ENCODE measurements at regions not wholly inside any gene's neighbourhood (a gene's known extent, or its start where the extent isn't known, plus 50 kb on each side); places are given as distances from the start of the nearest gene placed in this dataset.
A peak's percentile ranks its signal among the peaks of the same experiment; 100 is the strongest.

GRCh38 chr9:78856144-78856543 is 559.2 kb downstream of the PSAT1 start:
- Histone ChIP-seq H3K27ac (ENCODE audit: low read length, poor library complexity, severe bottlenecking) (no peak overlapping the region), H3K23ac (ENCODE audit: low read length in 2 of 2) (no peak overlapping the region), H3K18ac (ENCODE audit: low read depth in 1 of 2, low read length in 2 of 2) (no peak overlapping the region), H4K91ac (ENCODE audit: low read length) (no peak overlapping the region), H3K4me2 (ENCODE audit: low read length, poor library complexity, severe bottlenecking) (no peak overlapping the region), H3K79me1 (replicated peaks; ENCODE audit: low read length, poor library complexity, severe bottlenecking) (no peaks in the 10 kb centered on the region), H3K9ac (ENCODE audit: low read length) (no peak overlapping the region), H3K4me1 (ENCODE audit: control insufficient read depth, insufficient read depth, low read depth, low read length) (peaks cover 1% of the 10 kb centered on the region), H2AFZ (ENCODE audit: low read depth, low read length) (no peak overlapping the region), H3K36me3 (ENCODE audit: control insufficient read depth in 1 of 2, insufficient read depth in 2 of 2, low read depth in 1 of 2, low read length in 2 of 2) (no peaks in the 10 kb centered on the region), H4K8ac (ENCODE audit: low read length) (no peak overlapping the region), H2BK12ac (ENCODE audit: low read length in 2 of 2) (no peak overlapping the region), H3K4ac (ENCODE audit: low read depth in 1 of 2, low read length in 2 of 2) (no peak overlapping the region), H3K4me3 (ENCODE audit: insufficient read depth in 1 of 2, low read depth in 1 of 2, low read length in 2 of 2) (no peak overlapping the region), H2BK15ac (ENCODE audit: low read depth, poor library complexity, severe bottlenecking) (no peak overlapping the region), H3K14ac (ENCODE audit: low read length in 2 of 2) (no peak overlapping the region), H2AK5ac (ENCODE audit: low read length, severe bottlenecking) (no peak overlapping the region), H2BK120ac (ENCODE audit: low read depth, low read length) (no peak overlapping the region), H2BK5ac (ENCODE audit: low read depth, low read length, poor library complexity, severe bottlenecking) (no peak overlapping the region), H3K27me3 (ENCODE audit: control insufficient read depth in 1 of 2, insufficient read depth in 1 of 2, low read length in 2 of 2) (no peaks in the 10 kb centered on the region), H3K9me3 (ENCODE audit: control insufficient read depth, low read length) (no peaks in the 10 kb centered on the region)
- WGBS: 96% methylated on average over 2 of the region's 2 CpGs
- DNase-seq: no peak

GRCh38 chr9:78856781-78857180 is 559.9 kb downstream of the PSAT1 start:
- no peaks in the 10 kb centered on the region for H3K79me1 ChIP-seq (replicated peaks; ENCODE audit: low read length, poor library complexity, severe bottlenecking)
- H3K27me3 ChIP-seq (ENCODE audit: control insufficient read depth in 1 of 2, insufficient read depth in 1 of 2, low read length in 2 of 2): no peaks in the 10 kb centered on the region
- DNase-seq: no peak
- no peak overlapping the region for H2BK12ac ChIP-seq (ENCODE audit: low read length in 2 of 2)
- no peak overlapping the region for H3K4ac ChIP-seq (ENCODE audit: low read depth in 1 of 2, low read length in 2 of 2)
- H3K4me3 ChIP-seq (ENCODE audit: insufficient read depth in 1 of 2, low read depth in 1 of 2, low read length in 2 of 2): no peak overlapping the region
- H3K9me3 ChIP-seq (ENCODE audit: control insufficient read depth, low read length): no peaks in the 10 kb centered on the region
- H3K4me1 ChIP-seq (ENCODE audit: control insufficient read depth, insufficient read depth, low read depth, low read length): peaks cover 1% of the 10 kb centered on the region
- no peak overlapping the region for H3K27ac ChIP-seq (ENCODE audit: low read length, poor library complexity, severe bottlenecking)
- no peak overlapping the region for H4K8ac ChIP-seq (ENCODE audit: low read length)
- H2BK120ac ChIP-seq (ENCODE audit: low read depth, low read length): no peak overlapping the region
- 98% methylated on average over 8 of the region's 8 CpGs for WGBS
- H3K9ac ChIP-seq (ENCODE audit: low read length): no peak overlapping the region
- H2BK5ac ChIP-seq (ENCODE audit: low read depth, low read length, poor library complexity, severe bottlenecking): no peak overlapping the region
- H3K23ac ChIP-seq (ENCODE audit: low read length in 2 of 2): no peak overlapping the region
- no peak overlapping the region for H2BK15ac ChIP-seq (ENCODE audit: low read depth, poor library complexity, severe bottlenecking)
- H2AK5ac ChIP-seq (ENCODE audit: low read length, severe bottlenecking): no peak overlapping the region
- H2AFZ ChIP-seq (ENCODE audit: low read depth, low read length): no peak overlapping the region
- H3K4me2 ChIP-seq (ENCODE audit: low read length, poor library complexity, severe bottlenecking): no peak overlapping the region
- H3K36me3 ChIP-seq (ENCODE audit: control insufficient read depth in 1 of 2, insufficient read depth in 2 of 2, low read depth in 1 of 2, low read length in 2 of 2): no peaks in the 10 kb centered on the region
- no peak overlapping the region for H4K91ac ChIP-seq (ENCODE audit: low read length)
- no peak overlapping the region for H3K18ac ChIP-seq (ENCODE audit: low read depth in 1 of 2, low read length in 2 of 2)
- H3K14ac ChIP-seq (ENCODE audit: low read length in 2 of 2): no peak overlapping the region

- Histone ChIP-seq H3K18ac (ENCODE audit: low read depth in 1 of 2, low read length in 2 of 2) (no peak overlapping the region), H3K14ac (ENCODE audit: low read length in 2 of 2) (no peak overlapping the region), H3K4me3 (ENCODE audit: insufficient read depth in 1 of 2, low read depth in 1 of 2, low read length in 2 of 2) (no peak overlapping the region), H2BK120ac (ENCODE audit: low read depth, low read length) (no peak overlapping the region), H3K27me3 (ENCODE audit: control insufficient read depth in 1 of 2, insufficient read depth in 1 of 2, low read length in 2 of 2) (no peaks in the 10 kb centered on the region), H3K9ac (ENCODE audit: low read length) (no peak overlapping the region), H2AFZ (ENCODE audit: low read depth, low read length) (no peak overlapping the region), H3K36me3 (ENCODE audit: control insufficient read depth in 1 of 2, insufficient read depth in 2 of 2, low read depth in 1 of 2, low read length in 2 of 2) (no peaks in the 10 kb centered on the region), H2AK5ac (ENCODE audit: low read length, severe bottlenecking) (no peak overlapping the region), H4K8ac (ENCODE audit: low read length) (no peak overlapping the region), H3K4me1 (ENCODE audit: control insufficient read depth, insufficient read depth, low read depth, low read length) (peaks cover 1% of the 10 kb centered on the region), H4K91ac (ENCODE audit: low read length) (no peak overlapping the region), H3K23ac (ENCODE audit: low read length in 2 of 2) (no peak overlapping the region), H2BK5ac (ENCODE audit: low read depth, low read length, poor library complexity, severe bottlenecking) (no peak overlapping the region), H3K4me2 (ENCODE audit: low read length, poor library complexity, severe bottlenecking) (no peak overlapping the region), H3K79me1 (replicated peaks; ENCODE audit: low read length, poor library complexity, severe bottlenecking) (no peaks in the 10 kb centered on the region), H2BK12ac (ENCODE audit: low read length in 2 of 2) (no peak overlapping the region), H3K27ac (ENCODE audit: low read length, poor library complexity, severe bottlenecking) (no peak overlapping the region), H2BK15ac (ENCODE audit: low read depth, poor library complexity, severe bottlenecking) (peak overlapping the region; percentile 26), H3K9me3 (ENCODE audit: control insufficient read depth, low read length) (no peaks in the 10 kb centered on the region), H3K4ac (ENCODE audit: low read depth in 1 of 2, low read length in 2 of 2) (no peak overlapping the region)
- WGBS: 91% methylated on average over 22 of the region's 23 CpGs
- no peak for DNase-seq
Measured at GRCh38 chr9:78857373-78858225, 560.7 kb downstream of the PSAT1 start.

GRCh38 chr9:78858266-78858665 is 561.3 kb downstream of the PSAT1 start:
- Histone ChIP-seq H3K36me3 (ENCODE audit: control insufficient read depth in 1 of 2, insufficient read depth in 2 of 2, low read depth in 1 of 2, low read length in 2 of 2) (no peaks in the 10 kb centered on the region), H3K18ac (ENCODE audit: low read depth in 1 of 2, low read length in 2 of 2) (no peak overlapping the region), H2AFZ (ENCODE audit: low read depth, low read length) (no peak overlapping the region), H2BK5ac (ENCODE audit: low read depth, low read length, poor library complexity, severe bottlenecking) (no peak overlapping the region), H2AK5ac (ENCODE audit: low read length, severe bottlenecking) (no peak overlapping the region), H3K27ac (ENCODE audit: low read length, poor library complexity, severe bottlenecking) (no peak overlapping the region), H2BK120ac (ENCODE audit: low read depth, low read length) (no peak overlapping the region), H2BK15ac (ENCODE audit: low read depth, poor library complexity, severe bottlenecking) (no peak overlapping the region), H2BK12ac (ENCODE audit: low read length in 2 of 2) (no peak overlapping the region), H3K4ac (ENCODE audit: low read depth in 1 of 2, low read length in 2 of 2) (no peak overlapping the region), H3K79me1 (replicated peaks; ENCODE audit: low read length, poor library complexity, severe bottlenecking) (no peaks in the 10 kb centered on the region), H3K14ac (ENCODE audit: low read length in 2 of 2) (no peak overlapping the region), H3K23ac (ENCODE audit: low read length in 2 of 2) (no peak overlapping the region), H3K4me1 (ENCODE audit: control insufficient read depth, insufficient read depth, low read depth, low read length) (peaks cover 1% of the 10 kb centered on the region), H3K9ac (ENCODE audit: low read length) (no peak overlapping the region), H3K9me3 (ENCODE audit: control insufficient read depth, low read length) (no peaks in the 10 kb centered on the region), H4K8ac (ENCODE audit: low read length) (no peak overlapping the region), H3K4me3 (ENCODE audit: insufficient read depth in 1 of 2, low read depth in 1 of 2, low read length in 2 of 2) (no peak overlapping the region), H3K27me3 (ENCODE audit: control insufficient read depth in 1 of 2, insufficient read depth in 1 of 2, low read length in 2 of 2) (no peaks in the 10 kb centered on the region), H4K91ac (ENCODE audit: low read length) (no peak overlapping the region), H3K4me2 (ENCODE audit: low read length, poor library complexity, severe bottlenecking) (no peak overlapping the region)
- DNase-seq: no peak
- WGBS: 50% methylated on average over 1 of the region's 1 CpG
